HG03558 (cell line): ENCODE measurements at regions not wholly inside any gene's neighbourhood (a gene's known extent, or its start where the extent isn't known, plus 50 kb on each side); places are given as distances from the start of the nearest gene placed in this dataset.
"Not testable (repeated sequence)": the region's sequence is repeated elsewhere in the genome, so short reads cannot be mapped to it uniquely, and the experiment has no call there.

ENCODE experiments used
- ATAC-seq: cut with Tn5 transposase; IDR thresholded peaks from one replicate; pipeline ENCODE4 v1.9.1; 2021; ENCODE audit warnings: moderate number of reproducible peaks; ENCODE audit not compliant: unreplicated experiment; ENCODE audit errors: extremely low read depth

- ATAC-seq = no peak
These were observed 508.1 kb downstream of the TRAM1L1 start for GRCh38 chr4:116577321-116577720.

- no peak for ATAC-seq
These were observed 511.8 kb downstream of the TRAM1L1 start for GRCh38 chr4:116573540-116573939.

GRCh38 chr4:116561768-116562167 lies 523.6 kb downstream of the TRAM1L1 start:
- ATAC-seq = no peak

- no peak for ATAC-seq
These were observed 533.6 kb downstream of the TRAM1L1 start for GRCh38 chr4:116551806-116552205.

GRCh38 chr4:116547632-116548031 lies 537.7 kb downstream of the TRAM1L1 start:
- no peak for ATAC-seq

- ATAC-seq = no peak
These were observed 538.6 kb downstream of the TRAM1L1 start for GRCh38 chr4:116546759-116547158.

- no peak for ATAC-seq
These were observed 540.4 kb downstream of the TRAM1L1 start for GRCh38 chr4:116544946-116545345.

GRCh38 chr4:116539744-116540143 lies 545.6 kb downstream of the TRAM1L1 start:
- no peak for ATAC-seq

- ATAC-seq = no peak
These were observed 547.5 kb downstream of the TRAM1L1 start for GRCh38 chr4:116537828-116538227.

GRCh38 chr4:116536024-116536423 lies 549.4 kb downstream of the TRAM1L1 start:
- ATAC-seq = not testable (repeated sequence)

- no peak for ATAC-seq
These were observed 553.5 kb downstream of the TRAM1L1 start for GRCh38 chr4:116531870-116532269.

- no peak for ATAC-seq
These were observed 554.4 kb downstream of the TRAM1L1 start for GRCh38 chr4:116531026-116531425.

- no peak for ATAC-seq
These were observed 555.3 kb downstream of the TRAM1L1 start for GRCh38 chr4:116530048-116530447.

- no peak for ATAC-seq
These were observed 556.2 kb downstream of the TRAM1L1 start for GRCh38 chr4:116529129-116529528.

- no peak for ATAC-seq
These were observed 562.5 kb downstream of the TRAM1L1 start for GRCh38 chr4:116522922-116523321.

- no peak for ATAC-seq
These were observed 564.5 kb downstream of the TRAM1L1 start for GRCh38 chr4:116520886-116521285.

GRCh38 chr4:116516711-116517110 lies 568.7 kb downstream of the TRAM1L1 start:
- no peak for ATAC-seq

GRCh38 chr4:116515959-116516358 lies 569.4 kb downstream of the TRAM1L1 start:
- no peak for ATAC-seq

GRCh38 chr4:116512552-116512951 lies 572.8 kb downstream of the TRAM1L1 start:
- ATAC-seq = no peak

GRCh38 chr4:116501954-116502353 lies 583.4 kb downstream of the TRAM1L1 start:
- ATAC-seq = no peak

- ATAC-seq = no peak
These were observed 585.2 kb downstream of the TRAM1L1 start for GRCh38 chr4:116500225-116500624.

GRCh38 chr4:116489739-116490138 lies 595.6 kb downstream of the TRAM1L1 start:
- no peak for ATAC-seq

- ATAC-seq = no peak
These were observed 599.0 kb downstream of the TRAM1L1 start for GRCh38 chr4:116486401-116486800.
